GM18519 (cell line): ENCODE measurements at regions not wholly inside any gene's neighbourhood (a gene's known extent, or its start where the extent isn't known, plus 50 kb on each side); places are given as distances from the start of the nearest gene placed in this dataset.

Source experiments
- ATAC-seq: cut with Tn5 transposase; IDR thresholded peaks from one replicate; pipeline ENCODE4 v1.9.1; 2021; ENCODE audit warnings: mild to moderate bottlenecking, moderate library complexity; ENCODE audit not compliant: unreplicated experiment, low FRiP score

- no peak for ATAC-seq
Observed at GRCh38 chr7:113408999-113409398, 290.6 kb upstream of the SMIM30 start.

GRCh38 chr7:113405296-113406056 lies 287.1 kb upstream of the SMIM30 start:
- no peak for ATAC-seq

- ATAC-seq: no peak
Observed at GRCh38 chr7:113404245-113404644, 285.9 kb upstream of the SMIM30 start.

- ATAC-seq: no peak
Observed at GRCh38 chr7:113402482-113402881, 284.1 kb upstream of the SMIM30 start.

- no peak for ATAC-seq
Observed at GRCh38 chr7:113402005-113402404, 283.7 kb upstream of the SMIM30 start.

- ATAC-seq: no peak
Observed at GRCh38 chr7:113394856-113395255, 276.5 kb upstream of the SMIM30 start.

GRCh38 chr7:113392841-113393540 lies 274.6 kb upstream of the SMIM30 start:
- no peak for ATAC-seq

- ATAC-seq: no peak
Observed at GRCh38 chr7:113392421-113392820, 274.1 kb upstream of the SMIM30 start.

- ATAC-seq: no peak
Observed at GRCh38 chr7:113389112-113389646, 270.8 kb upstream of the SMIM30 start.

GRCh38 chr7:113383638-113384037 lies 265.3 kb upstream of the SMIM30 start:
- ATAC-seq: no peak

GRCh38 chr7:113379746-113380145 lies 261.4 kb upstream of the SMIM30 start:
- no peak for ATAC-seq

GRCh38 chr7:113374955-113375354 lies 256.6 kb upstream of the SMIM30 start:
- no peak for ATAC-seq

- ATAC-seq: no peak
Observed at GRCh38 chr7:113373863-113374262, 255.5 kb upstream of the SMIM30 start.

- ATAC-seq: no peak
Observed at GRCh38 chr7:113371416-113372043, 253.2 kb upstream of the SMIM30 start.

GRCh38 chr7:113370910-113371309 lies 252.6 kb upstream of the SMIM30 start:
- ATAC-seq: no peak

- no peak for ATAC-seq
Observed at GRCh38 chr7:113368256-113368655, 249.9 kb upstream of the SMIM30 start.

- ATAC-seq: no peak
Observed at GRCh38 chr7:113367041-113367586, 248.8 kb upstream of the SMIM30 start.

GRCh38 chr7:113366122-113366521 lies 247.8 kb upstream of the SMIM30 start:
- ATAC-seq: no peak

- no peak for ATAC-seq
Observed at GRCh38 chr7:113349339-113349738, 231.0 kb upstream of the SMIM30 start.

- no peak for ATAC-seq
Observed at GRCh38 chr7:113339661-113340060, 221.3 kb upstream of the SMIM30 start.

GRCh38 chr7:113338071-113338696 lies 219.8 kb upstream of the SMIM30 start:
- ATAC-seq: no peak
